Ishikawa (cell line): ENCODE measurements at regions not wholly inside any gene's neighbourhood (a gene's known extent, or its start where the extent isn't known, plus 50 kb on each side); places are given as distances from the start of the nearest gene placed in this dataset.

Source experiments
- CEBPB ChIP-seq: IDR thresholded peaks from 2 replicates; pipeline ENCODE4 v1.6.1; 2012
- EGR1 ChIP-seq: IDR thresholded peaks from 2 replicates; pipeline ENCODE4 v1.6.1; 2012
- EP300 ChIP-seq: IDR thresholded peaks from 2 replicates; pipeline ENCODE4 v1.6.1; 2012; ENCODE audit warnings: borderline replicate concordance
- MAX ChIP-seq: IDR thresholded peaks from 2 replicates; pipeline ENCODE4 v1.6.1; 2012
- RAD21 ChIP-seq: IDR thresholded peaks from 2 replicates; pipeline ENCODE4 v1.6.1; 2012; ENCODE audit warnings: low read depth
- TAF1 ChIP-seq: IDR thresholded peaks from 2 replicates; pipeline ENCODE4 v1.6.1; 2012; ENCODE audit warnings: low read depth, mild to moderate bottlenecking
- TCF12 ChIP-seq: IDR thresholded peaks from 2 replicates; pipeline ENCODE4 v1.6.1; 2012; ENCODE audit warnings: low read depth
- TF ChIP-seq, protein P1 (sequence below): IDR thresholded peaks from 2 replicates; pipeline ENCODE4 v1.6.1; 2012; ENCODE audit warnings: low read depth, mild to moderate bottlenecking

- TF ChIP-seq EP300, result no peak
- TF ChIP-seq TAF1, result no peak
- no peak for TF ChIP-seq RAD21
- TF ChIP-seq, protein P1, sequence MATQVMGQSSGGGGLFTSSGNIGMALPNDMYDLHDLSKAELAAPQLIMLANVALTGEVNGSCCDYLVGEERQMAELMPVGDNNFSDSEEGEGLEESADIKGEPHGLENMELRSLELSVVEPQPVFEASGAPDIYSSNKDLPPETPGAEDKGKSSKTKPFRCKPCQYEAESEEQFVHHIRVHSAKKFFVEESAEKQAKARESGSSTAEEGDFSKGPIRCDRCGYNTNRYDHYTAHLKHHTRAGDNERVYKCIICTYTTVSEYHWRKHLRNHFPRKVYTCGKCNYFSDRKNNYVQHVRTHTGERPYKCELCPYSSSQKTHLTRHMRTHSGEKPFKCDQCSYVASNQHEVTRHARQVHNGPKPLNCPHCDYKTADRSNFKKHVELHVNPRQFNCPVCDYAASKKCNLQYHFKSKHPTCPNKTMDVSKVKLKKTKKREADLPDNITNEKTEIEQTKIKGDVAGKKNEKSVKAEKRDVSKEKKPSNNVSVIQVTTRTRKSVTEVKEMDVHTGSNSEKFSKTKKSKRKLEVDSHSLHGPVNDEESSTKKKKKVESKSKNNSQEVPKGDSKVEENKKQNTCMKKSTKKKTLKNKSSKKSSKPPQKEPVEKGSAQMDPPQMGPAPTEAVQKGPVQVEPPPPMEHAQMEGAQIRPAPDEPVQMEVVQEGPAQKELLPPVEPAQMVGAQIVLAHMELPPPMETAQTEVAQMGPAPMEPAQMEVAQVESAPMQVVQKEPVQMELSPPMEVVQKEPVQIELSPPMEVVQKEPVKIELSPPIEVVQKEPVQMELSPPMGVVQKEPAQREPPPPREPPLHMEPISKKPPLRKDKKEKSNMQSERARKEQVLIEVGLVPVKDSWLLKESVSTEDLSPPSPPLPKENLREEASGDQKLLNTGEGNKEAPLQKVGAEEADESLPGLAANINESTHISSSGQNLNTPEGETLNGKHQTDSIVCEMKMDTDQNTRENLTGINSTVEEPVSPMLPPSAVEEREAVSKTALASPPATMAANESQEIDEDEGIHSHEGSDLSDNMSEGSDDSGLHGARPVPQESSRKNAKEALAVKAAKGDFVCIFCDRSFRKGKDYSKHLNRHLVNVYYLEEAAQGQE, result no peak
- TF ChIP-seq MAX, result no peak
- no peak for TF ChIP-seq EGR1
- TF ChIP-seq CEBPB, result no peak
- no peak for TF ChIP-seq TCF12
Observed at GRCh38 chr10:59072038-59072437, 104.4 kb upstream of the PHYHIPL start.
